VCaP (cell line): ENCODE measurements at regions not wholly inside any gene's neighbourhood (a gene's known extent, or its start where the extent isn't known, plus 50 kb on each side); places are given as distances from the start of the nearest gene placed in this dataset.

ENCODE experiments used
- H3K27ac ChIP-seq: fragments of 450-650 bp; 2 replicates; pipeline ENCODE4 v1.5.1; 2017
- CTCF ChIP-seq: fragments of 450-650 bp; conservative IDR thresholded peaks from 2 replicates; pipeline ENCODE4 v1.5.1; 2017; ENCODE audit warnings: mild to moderate bottlenecking, moderate library complexity

DNA sequence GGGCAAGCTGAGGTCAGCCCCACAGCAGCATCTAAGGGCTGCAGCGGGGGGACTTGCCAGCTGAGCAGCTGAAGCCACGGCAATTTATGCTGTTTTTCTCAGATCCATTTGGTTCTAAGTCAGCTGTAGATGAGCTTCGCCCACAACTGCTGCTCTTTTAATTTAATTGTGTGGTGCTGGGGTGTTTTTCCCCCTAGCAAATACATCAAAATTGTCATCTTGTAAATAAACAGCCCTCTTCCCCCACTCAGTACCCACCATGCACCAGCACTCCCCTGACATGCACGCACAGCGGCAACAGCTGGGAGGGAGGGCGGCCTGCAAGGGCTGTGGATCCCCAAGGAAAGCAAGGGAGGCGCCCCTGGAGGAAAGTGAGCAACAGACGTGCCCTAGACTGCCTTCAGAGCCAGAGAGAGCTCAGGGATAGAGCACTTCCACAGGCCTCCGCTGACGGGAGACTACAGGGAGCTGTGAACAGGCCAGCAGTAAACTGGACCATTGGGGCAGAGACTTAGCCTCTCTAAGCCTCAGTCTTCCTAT is 149.5 kb downstream of the TMEM132E start:
- TF ChIP-seq CTCF, result no peak

DNA sequence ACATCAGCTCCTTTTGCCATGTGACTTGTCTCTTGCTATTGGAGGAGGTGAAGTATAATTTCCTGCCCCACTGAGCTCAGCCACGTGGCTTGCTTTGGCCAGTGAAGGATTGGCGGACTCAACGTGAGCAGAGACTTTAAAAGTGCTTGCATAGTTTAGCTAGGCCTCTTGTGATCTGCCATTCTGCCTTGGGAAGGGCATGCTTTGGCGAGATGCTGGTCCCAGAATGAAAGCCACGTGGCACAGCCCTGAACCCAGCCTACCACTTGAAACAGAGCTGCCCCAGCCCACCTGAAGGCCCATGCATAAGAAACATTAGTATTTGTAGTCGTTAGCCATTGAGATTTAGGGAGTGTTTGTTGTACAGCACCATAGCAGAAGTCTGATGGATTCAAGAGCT is 148.2 kb downstream of the TMEM132E start:
- H3K27ac ChIP-seq, result no peak overlapping the region
- TF ChIP-seq CTCF, result no peak

More for the DNA sequence above, 149.5 kb downstream of the TMEM132E start:
- H3K27ac ChIP-seq, result no peak overlapping the region

- no peak overlapping the region for H3K27ac ChIP-seq
- TF ChIP-seq CTCF, result no peak
These were observed 147.4 kb downstream of the TMEM132E start for GRCh38 chr17:34726536-34727384.

- H3K27ac ChIP-seq, result peak overlapping the region; percentile 14; the same call in 1 of the 2 replicates
- no peak for TF ChIP-seq CTCF
These were observed 146.3 kb downstream of the TMEM132E start for GRCh38 chr17:34725725-34726124.

DNA sequence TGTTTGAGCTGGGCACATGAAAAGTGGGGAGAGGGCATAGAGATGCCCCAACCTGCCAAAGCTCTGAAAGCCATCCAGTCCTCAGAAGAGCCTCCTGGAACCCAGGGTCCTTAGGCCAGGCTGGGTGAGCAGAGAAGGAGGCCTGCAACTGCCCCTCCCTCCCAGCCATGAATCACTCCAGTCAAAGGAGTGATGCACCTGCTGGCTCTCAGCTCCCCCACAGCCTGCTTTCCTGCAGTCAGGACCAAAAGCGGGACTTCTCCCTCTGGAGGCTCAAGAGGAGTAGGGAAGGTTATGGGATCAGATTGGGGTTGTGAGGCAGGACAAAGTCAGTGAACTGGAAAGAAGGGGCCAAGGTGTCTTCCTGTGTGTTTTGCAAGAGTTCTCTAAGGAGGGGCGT is 145.6 kb downstream of the TMEM132E start:
- peak overlapping the region; percentile 14; the same call in 1 of the 2 replicates for H3K27ac ChIP-seq
- no peak for TF ChIP-seq CTCF

DNA sequence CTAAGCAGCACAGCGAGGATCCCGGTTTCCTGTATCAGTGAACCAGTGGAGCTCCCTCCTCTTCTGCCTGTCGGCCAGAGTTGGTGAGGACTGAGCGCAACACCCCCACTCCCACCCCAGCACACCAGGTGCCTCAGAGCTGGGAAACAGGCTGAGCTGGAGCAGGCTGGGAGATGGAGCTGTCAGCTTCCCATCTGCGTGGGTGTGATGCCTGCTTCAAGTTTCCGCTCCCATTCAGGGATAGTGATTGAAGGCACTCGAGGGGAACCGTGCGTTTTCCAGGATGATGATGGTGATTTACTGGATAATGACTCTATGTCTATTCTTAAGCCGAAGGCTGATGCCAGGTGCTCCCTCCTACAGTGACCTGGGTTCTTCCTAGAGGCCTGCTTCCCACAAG is 144.5 kb downstream of the TMEM132E start:
- TF ChIP-seq CTCF, result no peak
- H3K27ac ChIP-seq, result no peak overlapping the region

- no peak for TF ChIP-seq CTCF
- no peak overlapping the region for H3K27ac ChIP-seq
These were observed 141.9 kb downstream of the TMEM132E start for GRCh38 chr17:34721326-34721725.
